PC-9 (cell line): ENCODE measurements at regions not wholly inside any gene's neighbourhood (a gene's known extent, or its start where the extent isn't known, plus 50 kb on each side); places are given as distances from the start of the nearest gene placed in this dataset.

ENCODE experiments used
- BruUV-seq: library from RNA; stranded (reverse); fragments of 400-500 nt; replicated peaks from 2 replicates; lab custom pipeline; 2021; lab: Mats Ljungman, UMichigan
- CTCF ChIA-PET: fragments of 300-600 bp; sonication (Branson Sonifier 250); formaldehyde crosslinking; loops from one replicate; lab custom pipeline; 2022; ENCODE audit warnings: antibody characterized with exemption; lab: Charles Lee
- POLR2A ChIA-PET: fragments of 300-600 bp; sonication (Branson Sonifier 250); formaldehyde crosslinking; loops from one replicate; lab custom pipeline; 2022; ENCODE audit warnings: antibody characterized with exemption; ENCODE audit not compliant: unreplicated experiment; lab: Charles Lee
- DNase-seq, 2 experiments: peaks; one replicate each; pipeline versions ENCODE4 v3.0.0 to v3.0.0-alpha.2; 2015 to 2022; ENCODE audit warnings: mixed read lengths in 1 of 2
- H2AFZ ChIP-seq: fragments of 200-600 bp; sonication (generic); 2 replicates; pipeline ENCODE4 v1.8.1; 2017; ENCODE audit warnings: antibody characterized with exemption
- H3F3A ChIP-seq: fragments of 200-600 bp; sonication (generic); 2 replicates; pipeline ENCODE4 v1.8.1; 2017; ENCODE audit warnings: antibody characterized with exemption, mild to moderate bottlenecking, low read depth; ENCODE audit not compliant: insufficient read depth
- H3K27ac ChIP-seq: fragments of 200-600 bp; sonication (generic); 2 replicates; pipeline ENCODE4 v1.6.1; 2016; ENCODE audit warnings: mixed run types
- H3K27me3 ChIP-seq: fragments of 200-600 bp; sonication (generic); 2 replicates; pipeline ENCODE4 v1.6.1; 2016; ENCODE audit warnings: low read depth, mixed run types; ENCODE audit not compliant: insufficient read depth
- H3K36me3 ChIP-seq: fragments of 200-600 bp; sonication (generic); 2 replicates; pipeline ENCODE4 v1.6.1; 2016; ENCODE audit warnings: low read depth, mixed run types
- H3K4me1 ChIP-seq: fragments of 200-600 bp; sonication (generic); replicated peaks from 2 replicates; pipeline ENCODE4 v1.6.1; 2016; ENCODE audit warnings: mixed run types; ENCODE audit not compliant: insufficient read depth
- H3K4me2 ChIP-seq: fragments of 200-600 bp; sonication (generic); 2 replicates; pipeline ENCODE4 v1.6.1; 2017; ENCODE audit warnings: mixed run types
- H3K4me3 ChIP-seq: fragments of 200-600 bp; sonication (generic); 2 replicates; pipeline ENCODE4 v1.6.1; 2016; ENCODE audit warnings: mixed run types
- H3K79me2 ChIP-seq: fragments of 200-600 bp; sonication (generic); 2 replicates; pipeline ENCODE4 v1.6.1; 2017; ENCODE audit warnings: low read depth, mixed run types
- H3K9me2 ChIP-seq: fragments of 200-600 bp; sonication (generic); 2 replicates; pipeline ENCODE4 v1.8.1; 2017; ENCODE audit warnings: mild to moderate bottlenecking; ENCODE audit not compliant: insufficient read depth
- H3K9me3 ChIP-seq: fragments of 200-600 bp; sonication (generic); 2 replicates; pipeline ENCODE4 v1.8.1; 2016; ENCODE audit warnings: low read depth; ENCODE audit not compliant: insufficient read depth
- H4K20me1 ChIP-seq: fragments of 200-600 bp; sonication (generic); 2 replicates; pipeline ENCODE4 v1.8.1; 2017; ENCODE audit not compliant: insufficient read depth
- CTCF ChIP-seq: fragments of 200-600 bp; sonication (generic); conservative IDR thresholded peaks from 2 replicates; pipeline ENCODE4 v1.6.1; 2017; ENCODE audit warnings: mixed run types, antibody characterized with exemption, mild to moderate bottlenecking, moderate library complexity
- EZH2 ChIP-seq: fragments of 200-600 bp; sonication (generic); IDR thresholded peaks from 2 replicates; pipeline ENCODE4 v1.8.0; 2017; ENCODE audit warnings: antibody characterized with exemption, low read depth
- intact Hi-C: fragments of 100-400 bp; cut with micrococcal nuclease; formaldehyde crosslinking; loops from one replicate; pipeline ENCODE4 v1.10.0; 2022; ENCODE audit not compliant: unreplicated experiment

DNA sequence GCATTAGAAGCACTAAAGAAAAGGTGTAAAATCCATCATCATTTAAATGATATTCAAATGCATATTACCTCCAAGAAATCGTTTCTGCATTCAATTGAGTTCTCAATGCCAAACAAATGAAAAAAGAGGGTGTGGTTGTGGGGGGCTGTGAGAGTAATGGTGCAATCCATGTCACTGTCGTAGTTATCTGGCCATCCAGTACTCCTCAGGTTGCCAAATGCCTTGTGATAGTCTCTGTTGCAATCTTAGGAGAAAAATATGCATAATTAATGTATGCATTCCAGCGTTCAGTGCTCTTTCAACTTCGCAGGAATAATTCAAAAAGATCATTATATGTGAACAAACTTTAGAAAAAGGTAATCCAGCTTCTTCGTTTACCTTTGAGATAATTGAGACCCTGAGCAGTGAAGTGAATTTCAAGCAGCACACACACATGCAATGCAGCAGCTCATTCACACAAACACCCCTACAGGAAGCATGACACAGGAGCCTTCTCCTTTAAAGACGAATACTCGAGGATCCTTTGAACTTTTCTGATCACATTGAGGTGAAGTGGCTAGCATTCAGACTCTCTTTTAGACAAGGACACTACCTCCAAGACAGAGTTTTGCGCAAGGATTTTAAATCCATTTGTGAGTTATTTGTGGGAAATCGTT lies 73.4 kb downstream of the OR13A1 start:
- BruUV-seq: no TSS peak
- POLR2A ChIA-PET: no interaction called here
- H3K9me2 ChIP-seq: no peaks in the 10 kb centered on the region

DNA sequence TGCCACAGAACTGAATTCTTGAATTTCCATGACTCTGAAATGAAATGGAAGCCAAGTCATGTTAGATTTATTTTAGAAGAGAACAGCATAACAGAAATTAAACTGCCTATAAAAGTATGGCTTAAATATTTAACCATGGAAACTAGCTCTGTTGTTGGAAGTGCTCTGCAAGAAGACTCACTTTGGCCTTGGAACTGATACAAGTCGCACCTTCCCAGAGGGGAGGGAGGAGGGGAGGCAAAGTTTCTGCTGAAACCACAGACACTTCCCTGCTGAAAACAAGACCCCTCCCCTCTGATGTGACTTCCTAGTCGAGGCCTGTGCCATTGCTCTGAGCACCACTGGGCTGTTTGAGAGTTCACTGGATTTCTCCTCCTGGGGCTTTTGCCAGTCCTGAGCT lies 72.1 kb downstream of the OR13A1 start:
- H3K27ac ChIP-seq: no peak overlapping the region
- no peaks in the 10 kb centered on the region for H3K9me2 ChIP-seq
- intact Hi-C loops: no loop called here
- H3K4me3 ChIP-seq: no peak overlapping the region
- H2AFZ ChIP-seq: no peak overlapping the region
- POLR2A ChIA-PET: no interaction called here
- H4K20me1 ChIP-seq: no peaks in the 10 kb centered on the region
- CTCF ChIA-PET: no interaction called here
- no peak for DNase-seq
- no peaks in the 10 kb centered on the region for H3K9me3 ChIP-seq
- peaks cover 7% of the 10 kb centered on the region; the same call in 1 of the 2 replicates for H3K27me3 ChIP-seq
- H3F3A ChIP-seq: no peaks in the 10 kb centered on the region
- no TSS peak for BruUV-seq
- H3K79me2 ChIP-seq: no peaks in the 10 kb centered on the region
- no peak for TF ChIP-seq CTCF
- TF ChIP-seq EZH2: no peak
- H3K4me1 ChIP-seq: no peaks in the 10 kb centered on the region
- H3K4me2 ChIP-seq: no peak overlapping the region
- no peaks in the 10 kb centered on the region for H3K36me3 ChIP-seq

More for the DNA sequence above, 73.4 kb downstream of the OR13A1 start:
- no peaks in the 10 kb centered on the region for H3K4me1 ChIP-seq
- no peak overlapping the region for H3K27ac ChIP-seq
- H3K9me3 ChIP-seq: no peaks in the 10 kb centered on the region
- no peak overlapping the region for H2AFZ ChIP-seq
- TF ChIP-seq EZH2: no peak
- no peak for TF ChIP-seq CTCF
- H3F3A ChIP-seq: no peaks in the 10 kb centered on the region
- intact Hi-C loops: no loop called here
- no peaks in the 10 kb centered on the region for H4K20me1 ChIP-seq
- peaks cover 7% of the 10 kb centered on the region; the same call in 1 of the 2 replicates for H3K27me3 ChIP-seq
- no peak overlapping the region for H3K4me2 ChIP-seq
- H3K4me3 ChIP-seq: no peak overlapping the region
- no peaks in the 10 kb centered on the region for H3K79me2 ChIP-seq
- CTCF ChIA-PET: no interaction called here
- no peak for DNase-seq
- H3K36me3 ChIP-seq: no peaks in the 10 kb centered on the region

DNA sequence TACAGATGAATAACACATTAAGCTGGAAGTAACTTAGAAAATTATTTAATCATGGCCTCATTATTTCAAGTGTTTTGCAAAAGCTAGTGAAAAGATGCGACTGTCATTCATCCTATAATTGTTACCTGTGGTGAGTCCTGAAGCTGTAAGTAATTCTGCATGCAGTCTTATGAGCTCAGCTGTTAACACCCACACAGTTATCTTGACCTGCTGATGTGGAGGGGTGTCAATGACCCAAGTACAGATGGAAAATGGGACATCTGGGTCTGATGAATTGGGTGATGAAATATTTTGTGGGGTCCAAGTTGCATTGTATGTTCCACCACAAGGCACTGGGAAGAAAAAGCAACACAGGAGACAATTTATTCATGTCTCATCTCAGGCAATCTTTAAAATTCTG lies 68.9 kb downstream of the OR13A1 start:
- Histone ChIP-seq H3K4me3 (no peak overlapping the region), H3K79me2 (no peaks in the 10 kb centered on the region), H3K36me3 (no peaks in the 10 kb centered on the region), H3K4me2 (no peak overlapping the region), H3F3A (no peaks in the 10 kb centered on the region), H3K27me3 (peaks cover 7% of the 10 kb centered on the region; the same call in 1 of the 2 replicates), H4K20me1 (no peaks in the 10 kb centered on the region), H3K9me2 (no peaks in the 10 kb centered on the region), H2AFZ (no peak overlapping the region), H3K9me3 (no peaks in the 10 kb centered on the region), H3K4me1 (no peaks in the 10 kb centered on the region), H3K27ac (no peak overlapping the region)
- TF ChIP-seq EZH2: no peak
- no peak for TF ChIP-seq CTCF
- intact Hi-C loops: no loop called here
- ChIA-PET CTCF (interaction anchor here (0.9 kb wide), 1 partner anchor 428 kb away, joined by 3 read pairs; no protein-coding TSS in a partner anchor), POLR2A (no interaction called here)
- no peak for DNase-seq
- no TSS peak for BruUV-seq
